ENCODE measurements at regions not wholly inside any gene's neighbourhood (a gene's known extent, or its start where the extent isn't known, plus 50 kb on each side); places are given as distances from the start of the nearest gene placed in this dataset.
"Not testable (repeated sequence)": the region's sequence is repeated elsewhere in the genome, so short reads cannot be mapped to it uniquely, and the experiment has no call there.

GRCh38 chr7:39796947-39797346, 153.1 kb upstream of the CDK13 start:
- TF ChIP-seq CTCF (IDR thresholded peaks at IDR 0.05; ENCODE audit: low read depth, low read length, poor library complexity, severe bottlenecking); EZH2phosphoT487 (IDR thresholded peaks at IDR 0.05; ENCODE audit: borderline replicate concordance, low read length): not testable (repeated sequence)
